Bronchial epithelial cell (primary cell): ENCODE measurements at regions not wholly inside any gene's neighbourhood (a gene's known extent, or its start where the extent isn't known, plus 50 kb on each side); places are given as distances from the start of the nearest gene placed in this dataset.
"Not testable (repeated sequence)": the region's sequence is repeated elsewhere in the genome, so short reads cannot be mapped to it uniquely, and the experiment has no call there.

Experiments
- DNase-seq: peaks from one replicate; pipeline ENCODE4 v3.0.0-alpha.2; 2010; ENCODE audit warnings: low read depth
- FAIRE-seq: peaks from 2 replicates; lab custom pipeline; 2011; peaks lifted over from hg19 to GRCh38; lab: Jason Lieb, UNC
- H3K27me3 ChIP-seq: 2 replicates; pipeline ENCODE4 v1.5.1; 2011; ENCODE audit warnings: low read length; ENCODE audit not compliant: control insufficient read depth, insufficient read depth
- H3K36me3 ChIP-seq: 2 replicates; pipeline ENCODE4 v1.5.1; 2011; ENCODE audit warnings: low read length; ENCODE audit not compliant: control insufficient read depth, insufficient read depth
- H3K4me3 ChIP-seq: 2 replicates; pipeline ENCODE4 v1.5.1; 2011; ENCODE audit warnings: mild to moderate bottlenecking, low read depth, low read length, control low read depth
- TF ChIP-seq, protein P1 (sequence below): IDR thresholded peaks from 2 replicates; pipeline ENCODE4 v1.5.1; 2011; ENCODE audit warnings: mild to moderate bottlenecking, moderate library complexity, low read length, control low read depth, inconsistent platforms; ENCODE audit not compliant: insufficient read depth, severe bottlenecking

- Histone ChIP-seq H3K36me3 (no peaks in the 10 kb centered on the region), H3K27me3 (no peaks in the 10 kb centered on the region), H3K4me3 (no peak overlapping the region)
- no peak for DNase-seq
- no peak for FAIRE-seq
- TF ChIP-seq, protein P1, sequence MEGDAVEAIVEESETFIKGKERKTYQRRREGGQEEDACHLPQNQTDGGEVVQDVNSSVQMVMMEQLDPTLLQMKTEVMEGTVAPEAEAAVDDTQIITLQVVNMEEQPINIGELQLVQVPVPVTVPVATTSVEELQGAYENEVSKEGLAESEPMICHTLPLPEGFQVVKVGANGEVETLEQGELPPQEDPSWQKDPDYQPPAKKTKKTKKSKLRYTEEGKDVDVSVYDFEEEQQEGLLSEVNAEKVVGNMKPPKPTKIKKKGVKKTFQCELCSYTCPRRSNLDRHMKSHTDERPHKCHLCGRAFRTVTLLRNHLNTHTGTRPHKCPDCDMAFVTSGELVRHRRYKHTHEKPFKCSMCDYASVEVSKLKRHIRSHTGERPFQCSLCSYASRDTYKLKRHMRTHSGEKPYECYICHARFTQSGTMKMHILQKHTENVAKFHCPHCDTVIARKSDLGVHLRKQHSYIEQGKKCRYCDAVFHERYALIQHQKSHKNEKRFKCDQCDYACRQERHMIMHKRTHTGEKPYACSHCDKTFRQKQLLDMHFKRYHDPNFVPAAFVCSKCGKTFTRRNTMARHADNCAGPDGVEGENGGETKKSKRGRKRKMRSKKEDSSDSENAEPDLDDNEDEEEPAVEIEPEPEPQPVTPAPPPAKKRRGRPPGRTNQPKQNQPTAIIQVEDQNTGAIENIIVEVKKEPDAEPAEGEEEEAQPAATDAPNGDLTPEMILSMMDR: no peak
Observed at GRCh38 chrX:138270931-138271330, 440.6 kb downstream of the FGF13 start.

DNA sequence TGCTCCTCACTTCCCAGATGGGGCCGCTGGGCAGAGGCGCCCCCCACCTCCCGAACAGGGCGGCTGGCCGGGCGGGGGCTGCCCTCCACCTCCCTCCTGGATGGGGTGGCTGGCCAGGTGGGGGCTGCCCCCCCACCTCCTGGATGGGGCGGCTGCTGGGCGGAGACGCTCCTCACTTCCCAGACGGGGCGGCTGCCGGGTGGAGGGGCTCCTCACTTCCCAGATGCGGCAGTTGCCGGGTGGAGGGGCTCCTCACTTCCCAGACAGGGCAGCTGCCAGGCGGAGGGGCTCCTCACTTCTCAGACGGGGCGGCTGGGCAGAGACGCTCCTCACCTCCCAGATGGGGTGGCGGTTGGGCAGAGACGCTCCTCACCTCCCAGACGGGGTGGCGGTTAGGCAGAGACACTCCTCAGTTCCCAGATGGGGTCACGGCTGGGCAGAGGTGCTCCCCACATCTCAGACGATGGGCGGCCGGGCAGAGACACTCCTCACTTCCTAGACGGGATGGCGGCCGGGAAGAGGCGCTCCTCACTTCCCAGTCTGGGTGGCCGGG, 428.8 kb downstream of the FGF13 start:
- H3K4me3 ChIP-seq, H3K36me3 ChIP-seq, FAIRE-seq: not testable (repeated sequence)

GRCh38 chrX:138287205-138287877, 424.2 kb downstream of the FGF13 start:
- DNase-seq (no peak), FAIRE-seq (no peak)
- Histone ChIP-seq H3K36me3 (no peaks in the 10 kb centered on the region), H3K4me3 (no peak overlapping the region), H3K27me3 (no peaks in the 10 kb centered on the region)
- TF ChIP-seq, protein P1: no peak

More for the DNA sequence above, 428.8 kb downstream of the FGF13 start:
- H3K27me3 ChIP-seq, DNase-seq: not testable (repeated sequence)

DNA sequence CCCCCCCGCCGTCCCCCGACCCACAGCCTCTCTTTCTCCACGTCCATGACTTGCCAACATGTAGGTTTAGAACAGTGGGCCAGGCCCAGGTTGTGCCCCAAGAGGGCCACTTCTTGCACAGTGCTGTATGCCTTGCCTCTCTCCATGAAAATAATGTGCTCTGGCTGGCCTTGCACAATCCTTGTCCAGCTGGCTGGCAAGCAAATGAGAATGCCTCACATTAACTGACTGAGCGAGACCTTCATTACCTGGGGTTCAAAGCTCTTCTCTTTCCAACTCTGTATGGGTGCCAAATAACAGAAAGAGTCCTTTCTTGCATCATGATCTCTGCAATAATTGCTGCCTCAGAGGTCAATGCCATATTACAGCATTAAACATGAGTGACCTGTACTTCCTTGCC, 416.6 kb downstream of the FGF13 start:
- DNase-seq (no peak), FAIRE-seq (no peak)
- Histone ChIP-seq H3K4me3 (no peak overlapping the region), H3K36me3 (no peaks in the 10 kb centered on the region), H3K27me3 (no peaks in the 10 kb centered on the region)
- TF ChIP-seq, protein P1: no peak

DNA sequence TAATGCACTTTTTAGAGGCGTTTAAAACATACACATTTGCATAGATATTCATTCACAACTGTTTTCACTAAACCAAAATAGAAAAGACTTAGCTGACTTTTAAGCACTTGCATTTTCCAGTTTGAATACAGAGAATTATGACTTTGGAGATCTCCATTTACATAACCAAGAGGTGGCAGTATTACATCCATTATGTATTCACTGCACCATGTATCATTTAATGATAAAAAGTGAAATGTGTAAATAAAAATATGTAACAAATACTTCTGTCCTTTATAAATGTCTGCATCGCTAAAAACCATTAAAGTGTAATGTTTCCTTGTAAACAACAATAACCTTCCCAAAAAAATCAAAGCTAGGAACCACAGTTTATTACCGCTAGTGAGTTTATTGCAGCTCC, 413.2 kb downstream of the FGF13 start:
- TF ChIP-seq, protein P1: no peak
- H3K4me3 ChIP-seq: no peak overlapping the region
- FAIRE-seq: no peak
- no peaks in the 10 kb centered on the region for H3K27me3 ChIP-seq
- DNase-seq: peak; percentile 0
- H3K36me3 ChIP-seq: no peaks in the 10 kb centered on the region

- no peak for FAIRE-seq
- H3K27me3 ChIP-seq: no peaks in the 10 kb centered on the region
- H3K4me3 ChIP-seq: no peak overlapping the region
- TF ChIP-seq, protein P1: no peak
- no peaks in the 10 kb centered on the region for H3K36me3 ChIP-seq
- DNase-seq: peak; percentile 26
Observed at GRCh38 chrX:138345801-138346200, 365.7 kb downstream of the FGF13 start.
